Lower leg skin (tissue), 4 donors: ENCODE measurements at regions not wholly inside any gene's neighbourhood (a gene's known extent, or its start where the extent isn't known, plus 50 kb on each side); places are given as distances from the start of the nearest gene placed in this dataset.

Experiments used
- DNase-seq, 2 donors: peaks; one replicate each; pipeline ENCODE4 v3.0.0-alpha.2; 2019; ENCODE audit warnings: low spot score in 2 of 2
- H3K4me3 ChIP-seq: fragments of 200-600 bp; sonication (generic); 2 replicates; pipeline ENCODE4 v1.5.1; 2017; ENCODE audit warnings: mild to moderate bottlenecking, low read depth; ENCODE audit not compliant: poor library complexity, severe bottlenecking
- POLR2A ChIP-seq, 2 donors: fragments of 450-650 bp; IDR thresholded peaks; one replicate each; pipeline ENCODE4 v1.6.1; 2016 to 2017; ENCODE audit warnings: antibody characterized with exemption in 2 of 2, mild to moderate bottlenecking in 1 of 2, moderate library complexity in 1 of 2
- WGBS, 2 donors: methylation state at CpG; one replicate each; pipeline ENCODE4 v1.1.5; 2018; 5-methylcytosine and 5-hydroxymethylcytosine counted together
- intact Hi-C: fragments of 100-400 bp; cut with DNase I; formaldehyde crosslinking; loops from one replicate; pipeline ENCODE4 v1.15.0; 2023; ENCODE audit warnings: low total_unique reads
- TF ChIP-seq, protein P1 (sequence below), 3 donors: fragments of 450-650 bp; IDR thresholded peaks; one replicate each; pipeline ENCODE4 v1.5.1; 2016; ENCODE audit warnings: antibody characterized with exemption in 3 of 3, mild to moderate bottlenecking in 3 of 3, moderate library complexity in 2 of 3

DNA sequence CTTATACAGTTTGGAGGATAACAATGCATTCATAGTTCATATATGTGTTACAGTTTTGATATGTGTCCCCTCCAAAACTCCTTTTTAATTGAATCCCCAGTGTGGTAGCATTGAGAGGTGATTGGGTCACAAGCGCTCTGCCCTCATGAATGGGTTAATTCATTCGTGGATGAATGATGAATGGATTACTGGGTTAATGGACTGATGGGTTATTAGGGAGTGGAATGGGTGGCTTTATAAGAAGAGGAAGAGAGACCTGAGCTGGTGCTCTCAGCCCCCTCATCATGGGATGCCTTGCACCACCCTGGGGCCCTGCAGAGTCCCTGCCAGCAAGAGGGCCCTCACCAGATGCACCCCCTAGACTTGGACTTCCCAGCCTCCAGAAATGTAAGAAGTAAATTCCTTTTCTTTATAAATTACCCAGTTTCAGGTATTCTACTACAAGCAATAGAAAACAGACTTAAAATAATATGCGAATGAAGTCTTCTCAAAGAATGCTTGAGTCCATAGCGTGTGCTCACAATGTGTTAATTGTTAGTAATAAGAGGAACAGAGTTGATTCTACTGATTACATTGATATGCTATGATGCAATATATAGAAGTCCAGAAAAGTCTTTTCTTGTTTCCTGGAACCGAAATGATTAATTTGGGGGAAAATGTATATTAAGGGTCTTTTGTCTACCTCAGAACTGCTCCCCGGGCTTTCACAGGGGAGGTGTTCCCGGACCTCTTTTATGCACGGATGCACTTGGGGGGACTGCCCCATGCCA, 190.2 kb downstream of the ERCC6L2 start:
- DNase-seq, result no peak
- TF ChIP-seq, protein P1, sequence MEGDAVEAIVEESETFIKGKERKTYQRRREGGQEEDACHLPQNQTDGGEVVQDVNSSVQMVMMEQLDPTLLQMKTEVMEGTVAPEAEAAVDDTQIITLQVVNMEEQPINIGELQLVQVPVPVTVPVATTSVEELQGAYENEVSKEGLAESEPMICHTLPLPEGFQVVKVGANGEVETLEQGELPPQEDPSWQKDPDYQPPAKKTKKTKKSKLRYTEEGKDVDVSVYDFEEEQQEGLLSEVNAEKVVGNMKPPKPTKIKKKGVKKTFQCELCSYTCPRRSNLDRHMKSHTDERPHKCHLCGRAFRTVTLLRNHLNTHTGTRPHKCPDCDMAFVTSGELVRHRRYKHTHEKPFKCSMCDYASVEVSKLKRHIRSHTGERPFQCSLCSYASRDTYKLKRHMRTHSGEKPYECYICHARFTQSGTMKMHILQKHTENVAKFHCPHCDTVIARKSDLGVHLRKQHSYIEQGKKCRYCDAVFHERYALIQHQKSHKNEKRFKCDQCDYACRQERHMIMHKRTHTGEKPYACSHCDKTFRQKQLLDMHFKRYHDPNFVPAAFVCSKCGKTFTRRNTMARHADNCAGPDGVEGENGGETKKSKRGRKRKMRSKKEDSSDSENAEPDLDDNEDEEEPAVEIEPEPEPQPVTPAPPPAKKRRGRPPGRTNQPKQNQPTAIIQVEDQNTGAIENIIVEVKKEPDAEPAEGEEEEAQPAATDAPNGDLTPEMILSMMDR (IDR thresholded peaks at IDR 0.05), result no peak
- no peak for TF ChIP-seq POLR2A (IDR thresholded peaks at IDR 0.05)
- H3K4me3 ChIP-seq, result no peak overlapping the region
- 93 to 95% methylated on average over 8 of the region's 8 CpGs for WGBS, 2 donors
- intact Hi-C loops, result no loop called here

DNA sequence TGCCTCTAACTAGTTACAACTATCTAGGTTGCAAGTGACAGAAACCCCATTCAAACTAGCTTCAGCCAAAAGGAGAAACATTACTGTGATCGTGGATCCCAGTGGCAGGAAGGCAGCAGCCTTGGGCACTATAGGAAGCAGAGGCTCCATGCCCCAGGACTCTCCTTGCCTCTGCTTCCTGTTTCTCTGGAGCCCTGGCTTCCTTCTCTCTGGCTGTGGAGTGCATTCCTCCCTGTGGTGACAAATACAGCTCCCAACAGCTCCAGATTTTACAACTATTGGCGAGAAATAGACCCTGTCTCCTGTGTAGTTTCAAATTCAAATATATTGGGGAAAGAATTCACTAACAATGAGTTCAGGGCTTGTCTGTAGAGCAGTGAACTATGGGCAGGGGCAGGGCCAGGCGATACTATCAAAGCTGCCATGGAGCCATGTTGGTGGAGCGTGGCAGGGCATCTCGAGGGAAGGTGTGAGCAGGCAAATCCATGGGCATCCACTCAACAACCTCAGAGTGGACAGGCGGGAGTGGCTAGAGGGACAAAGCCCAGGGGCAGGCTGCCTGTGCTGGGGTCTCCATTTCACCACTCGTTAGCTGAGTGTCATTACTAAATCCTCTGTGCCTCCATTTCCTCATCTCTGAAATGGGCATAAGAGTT, 189.5 kb downstream of the ERCC6L2 start:
- WGBS, 2 donors, result 89 to 90% methylated on average over 7 of the region's 7 CpGs
- intact Hi-C loops, result no loop called here
- TF ChIP-seq, protein P1 (IDR thresholded peaks at IDR 0.05), result no peak
- no peak for TF ChIP-seq POLR2A (IDR thresholded peaks at IDR 0.05)
- no peak for DNase-seq
- H3K4me3 ChIP-seq, result no peak overlapping the region

DNA sequence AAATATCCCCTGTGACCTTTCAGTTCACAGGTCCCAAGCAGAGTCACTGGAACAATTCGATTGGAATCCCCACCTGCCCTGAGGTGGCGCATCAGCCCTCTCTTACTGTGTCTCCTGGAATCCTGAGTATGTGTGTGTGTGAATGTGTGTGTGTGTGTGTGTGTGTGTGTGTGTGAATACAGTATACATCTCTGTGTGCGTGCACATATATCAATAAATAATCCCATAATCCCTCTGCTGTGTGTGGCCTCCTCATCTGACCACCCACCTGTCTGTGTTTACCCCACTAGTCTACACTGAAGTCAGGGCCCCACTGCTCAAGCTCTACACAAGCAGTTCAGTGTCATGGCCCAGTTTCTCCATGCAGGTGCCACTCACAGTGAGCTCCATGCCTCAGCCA, 187.4 kb downstream of the ERCC6L2 start:
- WGBS, 2 donors, result 89 to 92% methylated on average over 3 of the region's 3 CpGs
- intact Hi-C loops, result no loop called here
- no peak for TF ChIP-seq POLR2A (IDR thresholded peaks at IDR 0.05)
- TF ChIP-seq, protein P1 (IDR thresholded peaks at IDR 0.05), result no peak
- no peak overlapping the region for H3K4me3 ChIP-seq
- DNase-seq, result no peak

DNA sequence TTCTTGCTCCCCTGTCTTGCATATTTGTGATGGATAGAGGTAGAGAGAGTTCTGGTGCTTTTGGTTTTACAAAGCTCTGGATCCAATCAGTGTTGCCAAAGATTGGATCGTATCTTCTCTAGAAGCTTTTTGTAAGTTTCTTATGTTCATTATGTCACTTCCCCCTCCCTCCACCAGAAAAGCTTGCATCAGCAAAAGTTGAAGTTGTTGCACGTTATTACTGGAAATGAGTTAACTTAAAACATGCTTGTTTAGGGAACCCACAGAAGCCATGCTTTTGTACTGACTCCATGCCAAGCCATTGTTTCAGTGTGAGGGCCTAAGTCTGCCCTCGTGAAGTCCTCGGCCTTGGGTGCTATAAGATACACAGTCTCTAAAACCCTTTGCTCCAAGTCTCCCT, 186.5 kb downstream of the ERCC6L2 start:
- intact Hi-C loops, result no loop called here
- WGBS, 2 donors, result 57 to 62% methylated on average over 4 of the region's 4 CpGs
- no peak for DNase-seq
- no peak overlapping the region for H3K4me3 ChIP-seq
- TF ChIP-seq, protein P1 (IDR thresholded peaks at IDR 0.05), result no peak
- no peak for TF ChIP-seq POLR2A (IDR thresholded peaks at IDR 0.05)

DNA sequence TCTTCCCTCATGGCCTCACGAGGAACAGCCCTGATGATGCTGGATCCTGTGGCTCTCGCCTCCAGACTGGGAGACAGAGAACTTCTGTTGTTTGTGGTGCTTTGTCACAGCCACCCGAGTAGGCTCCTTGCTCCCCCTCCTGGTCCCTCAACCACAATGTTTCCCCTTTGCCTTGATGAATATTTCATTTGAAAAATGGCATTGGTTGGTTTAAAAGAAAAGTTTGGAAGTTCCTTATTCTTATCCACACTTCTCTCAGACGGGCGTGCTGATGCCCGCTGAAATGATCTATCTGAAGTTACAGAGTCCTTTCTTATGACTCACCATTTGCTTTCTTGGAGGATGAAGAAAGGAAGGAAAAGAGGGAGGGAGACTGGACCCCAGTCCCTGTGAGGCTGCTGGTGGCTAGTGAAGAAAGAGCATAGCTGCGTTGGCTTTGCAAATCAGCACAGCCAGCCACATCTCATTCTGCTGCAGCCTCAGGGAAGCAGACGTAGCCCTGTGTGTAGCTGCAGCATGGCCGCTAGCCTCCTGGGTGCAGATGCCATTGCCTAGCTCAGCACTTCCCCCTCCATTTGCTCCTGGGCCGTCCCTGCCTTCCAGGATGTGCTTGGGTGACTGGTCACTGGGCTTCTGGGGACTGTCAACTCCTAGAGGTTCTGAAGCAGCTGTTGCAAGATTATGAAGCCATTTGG, 185.9 kb downstream of the ERCC6L2 start:
- intact Hi-C loops, result no loop called here
- no peak for TF ChIP-seq POLR2A (IDR thresholded peaks at IDR 0.05)
- TF ChIP-seq, protein P1 (IDR thresholded peaks at IDR 0.05), result no peak
- DNase-seq, result no peak
- 40 to 43% methylated on average over 10 of the region's 10 CpGs for WGBS, 2 donors
- no peak overlapping the region for H3K4me3 ChIP-seq
